Caco-2 (cell line): ENCODE measurements at regions not wholly inside any gene's neighbourhood (a gene's known extent, or its start where the extent isn't known, plus 50 kb on each side); places are given as distances from the start of the nearest gene placed in this dataset.

Experiments used
- BruUV-seq: library from RNA; stranded (reverse); fragments of 400-500 nt; replicated peaks from 2 replicates; lab custom pipeline; 2021; lab: Mats Ljungman, UMichigan
- CTCF ChIA-PET: fragments of 300-600 bp; sonication (Branson Sonifier 250); formaldehyde crosslinking; loops from one replicate; lab custom pipeline; 2022; ENCODE audit warnings: antibody characterized with exemption; lab: Charles Lee
- POLR2A ChIA-PET: fragments of 300-600 bp; sonication (Branson Sonifier 250); formaldehyde crosslinking; loops from one replicate; lab custom pipeline; 2022; ENCODE audit warnings: antibody characterized with exemption; lab: Charles Lee
- DNase-seq, 2 experiments: peaks; one replicate each; pipeline versions ENCODE4 v3.0.0 to v3.0.0-alpha.2; 2020 to 2022
- H3K27me3 ChIP-seq: replicated peaks from 2 replicates; pipeline ENCODE4 v1.6.0; 2011; ENCODE audit warnings: low read length; ENCODE audit not compliant: control insufficient read depth, insufficient read depth
- H3K36me3 ChIP-seq: 2 replicates; pipeline ENCODE4 v1.5.1; 2011; ENCODE audit warnings: low read length; ENCODE audit not compliant: control insufficient read depth, insufficient read depth
- H3K4me1 ChIP-seq: fragments of 250-450 bp; sonication (Bioruptor Pico); 2 replicates; pipeline ENCODE4 v1.5.1; 2020; ENCODE audit warnings: mild to moderate bottlenecking
- H3K4me3 ChIP-seq: 2 replicates; pipeline ENCODE4 v1.5.1; 2011; ENCODE audit warnings: low read depth, mild to moderate bottlenecking, control low read depth, low read length
- H3K9me3 ChIP-seq: fragments of 250-450 bp; sonication (Bioruptor Pico); 2 replicates; pipeline ENCODE4 v1.5.1; 2020; ENCODE audit warnings: mild to moderate bottlenecking, moderate library complexity
- H3K27ac Mint-ChIP-seq: one replicate; pipeline ENCODE4 v1.8.0; 2022; ENCODE audit warnings: mixed read lengths; ENCODE audit not compliant: unreplicated experiment
- H3K27me3 Mint-ChIP-seq: one replicate; pipeline ENCODE4 v1.8.0; 2022; ENCODE audit warnings: mixed read lengths; ENCODE audit not compliant: insufficient read depth, unreplicated experiment
- H3K36me3 Mint-ChIP-seq: one replicate; pipeline ENCODE4 v1.8.0; 2022; ENCODE audit warnings: mild to moderate bottlenecking, mixed read lengths; ENCODE audit not compliant: insufficient read depth, unreplicated experiment
- H3K4me1 Mint-ChIP-seq: one replicate; pipeline ENCODE4 v1.8.0; 2022; ENCODE audit warnings: low read depth, mixed read lengths; ENCODE audit not compliant: unreplicated experiment
- H3K4me3 Mint-ChIP-seq: one replicate; pipeline ENCODE4 v1.8.0; 2022; ENCODE audit warnings: mild to moderate bottlenecking, moderate library complexity, mixed read lengths; ENCODE audit not compliant: unreplicated experiment
- H3K9me3 Mint-ChIP-seq: one replicate; pipeline ENCODE4 v1.8.0; 2022; ENCODE audit warnings: mixed read lengths; ENCODE audit not compliant: unreplicated experiment
- CTCF ChIP-seq, 2 experiments: fragments of 200-600 bp in 1 of 2; IDR thresholded peaks; 1 replicate in 1 of 2; 2 replicates in 1 of 2; pipeline versions ENCODE4 v1.5.1 to v1.8.0; 2011 to 2022; ENCODE audit warnings: antibody characterized with exemption in 1 of 2, control low read depth in 1 of 2, inconsistent platforms in 1 of 2, low read depth in 1 of 2, low read length in 1 of 2, mild to moderate bottlenecking in 1 of 2, moderate library complexity in 1 of 2; ENCODE audit not compliant: insufficient read depth in 1 of 2, severe bottlenecking in 1 of 2, unreplicated experiment in 1 of 2
- intact Hi-C: fragments of 100-400 bp; cut with micrococcal nuclease; formaldehyde crosslinking; loops from one replicate; pipeline ENCODE4 v1.10.0; 2022; ENCODE audit not compliant: unreplicated experiment

- no peak overlapping the region for H3K4me3 ChIP-seq
- no peaks in the 10 kb centered on the region for H3K9me3 ChIP-seq
- H3K4me1 Mint-ChIP-seq: no peaks in the 10 kb centered on the region
- BruUV-seq: no TSS peak
- H3K27ac Mint-ChIP-seq: no peak overlapping the region
- no peaks in the 10 kb centered on the region for H3K4me1 ChIP-seq
- no peaks in the 10 kb centered on the region for H3K27me3 ChIP-seq
- no peaks in the 10 kb centered on the region for H3K36me3 ChIP-seq
- intact Hi-C loops: no loop called here
- no peak for TF ChIP-seq CTCF (IDR thresholded peaks at IDR 0.05; ENCODE audit: insufficient read depth in 1 of 2, low read depth in 1 of 2, low read length in 1 of 2, severe bottlenecking in 1 of 2, unreplicated experiment in 1 of 2)
- no peak for DNase-seq
- POLR2A ChIA-PET: no interaction called here
- peaks cover 3% of the 10 kb centered on the region for H3K27me3 Mint-ChIP-seq
- CTCF ChIA-PET: no interaction called here
- H3K4me3 Mint-ChIP-seq: no peak overlapping the region
- no peaks in the 10 kb centered on the region for H3K9me3 Mint-ChIP-seq
- H3K36me3 Mint-ChIP-seq: no peaks in the 10 kb centered on the region
These were observed 189.2 kb downstream of the DAD1 start for GRCh38 chr14:22399776-22400175.

GRCh38 chr14:22397221-22397737 is 191.7 kb downstream of the DAD1 start:
- ChIA-PET POLR2A (no interaction called here), CTCF (no interaction called here)
- H3K36me3 Mint-ChIP-seq: no peaks in the 10 kb centered on the region
- TF ChIP-seq CTCF (IDR thresholded peaks at IDR 0.05; ENCODE audit: insufficient read depth in 1 of 2, low read depth in 1 of 2, low read length in 1 of 2, severe bottlenecking in 1 of 2, unreplicated experiment in 1 of 2): no peak
- intact Hi-C loops: no loop called here
- no peaks in the 10 kb centered on the region for H3K4me1 ChIP-seq
- no peaks in the 10 kb centered on the region for H3K9me3 Mint-ChIP-seq
- no peak overlapping the region for H3K4me3 ChIP-seq
- H3K27me3 Mint-ChIP-seq: peaks cover 3% of the 10 kb centered on the region
- BruUV-seq: no TSS peak
- no peaks in the 10 kb centered on the region for H3K36me3 ChIP-seq
- H3K27ac Mint-ChIP-seq: no peak overlapping the region
- H3K4me1 Mint-ChIP-seq: no peaks in the 10 kb centered on the region
- no peaks in the 10 kb centered on the region for H3K27me3 ChIP-seq
- no peaks in the 10 kb centered on the region for H3K9me3 ChIP-seq
- H3K4me3 Mint-ChIP-seq: no peak overlapping the region
- DNase-seq: no peak

GRCh38 chr14:22395803-22396202 is 193.2 kb downstream of the DAD1 start:
- Histone ChIP-seq H3K27me3 (no peaks in the 10 kb centered on the region), H3K4me3 (no peak overlapping the region), H3K36me3 (no peaks in the 10 kb centered on the region), H3K4me1 (peaks cover 11% of the 10 kb centered on the region), H3K9me3 (no peaks in the 10 kb centered on the region)
- ChIA-PET CTCF (no interaction called here), POLR2A (no interaction called here)
- no peak for DNase-seq
- BruUV-seq: no TSS peak
- Mint-ChIP-seq H3K27me3 (no peaks in the 10 kb centered on the region), H3K36me3 (no peaks in the 10 kb centered on the region), H3K9me3 (no peaks in the 10 kb centered on the region), H3K4me1 (peaks cover 11% of the 10 kb centered on the region), H3K4me3 (no peak overlapping the region), H3K27ac (no peak overlapping the region)
- no peak for TF ChIP-seq CTCF (IDR thresholded peaks at IDR 0.05; ENCODE audit: insufficient read depth in 1 of 2, low read depth in 1 of 2, low read length in 1 of 2, severe bottlenecking in 1 of 2, unreplicated experiment in 1 of 2)
- intact Hi-C loops: no loop called here
